GM19025 (cell line): ENCODE measurements at regions not wholly inside any gene's neighbourhood (a gene's known extent, or its start where the extent isn't known, plus 50 kb on each side); places are given as distances from the start of the nearest gene placed in this dataset.

Experiments used
- ATAC-seq: cut with Tn5 transposase; IDR thresholded peaks from one replicate; pipeline ENCODE4 v1.9.1; 2021; ENCODE audit warnings: mild to moderate bottlenecking, low read depth, moderate library complexity; ENCODE audit not compliant: unreplicated experiment

GRCh38 chr3:6113338-6113737 lies 747.6 kb upstream of the GRM7 start:
- ATAC-seq = no peak

GRCh38 chr3:6119367-6119766 lies 741.5 kb upstream of the GRM7 start:
- no peak for ATAC-seq

GRCh38 chr3:6120786-6121185 lies 740.1 kb upstream of the GRM7 start:
- no peak for ATAC-seq

GRCh38 chr3:6124875-6125274 lies 736.0 kb upstream of the GRM7 start:
- ATAC-seq = no peak

GRCh38 chr3:6125520-6125919 lies 735.4 kb upstream of the GRM7 start:
- no peak for ATAC-seq

GRCh38 chr3:6132684-6133432 lies 728.1 kb upstream of the GRM7 start:
- no peak for ATAC-seq

- no peak for ATAC-seq
These were observed 718.2 kb upstream of the GRM7 start for GRCh38 chr3:6142707-6143106.

- no peak for ATAC-seq
These were observed 713.0 kb upstream of the GRM7 start for GRCh38 chr3:6147883-6148282.

- no peak for ATAC-seq
These were observed 705.1 kb upstream of the GRM7 start for GRCh38 chr3:6155650-6156338.

- ATAC-seq = no peak
These were observed 695.0 kb upstream of the GRM7 start for GRCh38 chr3:6165951-6166350.

- no peak for ATAC-seq
These were observed 692.7 kb upstream of the GRM7 start for GRCh38 chr3:6168256-6168655.

GRCh38 chr3:6172871-6173642 lies 687.9 kb upstream of the GRM7 start:
- ATAC-seq = no peak

- no peak for ATAC-seq
These were observed 683.5 kb upstream of the GRM7 start for GRCh38 chr3:6177417-6177816.

- ATAC-seq = no peak
These were observed 681.2 kb upstream of the GRM7 start for GRCh38 chr3:6179761-6180160.

GRCh38 chr3:6180171-6180570 lies 680.7 kb upstream of the GRM7 start:
- no peak for ATAC-seq

GRCh38 chr3:6182476-6182875 lies 678.4 kb upstream of the GRM7 start:
- no peak for ATAC-seq

GRCh38 chr3:6182909-6183308 lies 678.0 kb upstream of the GRM7 start:
- ATAC-seq = no peak

GRCh38 chr3:6189384-6189783 lies 671.5 kb upstream of the GRM7 start:
- ATAC-seq = no peak

- ATAC-seq = no peak
These were observed 656.0 kb upstream of the GRM7 start for GRCh38 chr3:6204891-6205290.

GRCh38 chr3:6216135-6217026 lies 644.5 kb upstream of the GRM7 start:
- no peak for ATAC-seq
